ENCODE measurements at regions not wholly inside any gene's neighbourhood (a gene's known extent, or its start where the extent isn't known, plus 50 kb on each side); places are given as distances from the start of the nearest gene placed in this dataset.

GRCh38 chr1:218815076-218815475, 358.6 kb upstream of the LYPLAL1 start:
- TF ChIP-seq CTCF (IDR thresholded peaks at IDR 0.05 in 8 of 11, conservative IDR thresholded peaks at IDR 0.05 in 3 of 11) (no peak), POLR2A (IDR thresholded peaks at IDR 0.05) (no peak)
